Ishikawa (cell line): ENCODE measurements at regions not wholly inside any gene's neighbourhood (a gene's known extent, or its start where the extent isn't known, plus 50 kb on each side); places are given as distances from the start of the nearest gene placed in this dataset.

Experiments used
- EP300 ChIP-seq: IDR thresholded peaks from 2 replicates; pipeline ENCODE4 v1.6.1; 2012; ENCODE audit warnings: borderline replicate concordance
- FOXM1 ChIP-seq: IDR thresholded peaks from 2 replicates; pipeline ENCODE4 v1.6.1; 2012; ENCODE audit warnings: low read depth, borderline replicate concordance
- MAX ChIP-seq: IDR thresholded peaks from 2 replicates; pipeline ENCODE4 v1.6.1; 2012
- USF1 ChIP-seq: IDR thresholded peaks from 2 replicates; pipeline ENCODE4 v1.6.1; 2012

- TF ChIP-seq MAX: no peak
- no peak for TF ChIP-seq USF1
- no peak for TF ChIP-seq FOXM1
- no peak for TF ChIP-seq EP300
Measured at GRCh38 chr5:135222771-135223170, 176.3 kb downstream of the MACROH2A1 start.
